SU-DHL-6 (cell line): ENCODE measurements at regions not wholly inside any gene's neighbourhood (a gene's known extent, or its start where the extent isn't known, plus 50 kb on each side); places are given as distances from the start of the nearest gene placed in this dataset.
"Not testable (repeated sequence)": the region's sequence is repeated elsewhere in the genome, so short reads cannot be mapped to it uniquely, and the experiment has no call there.

Source experiments
- H2AFZ ChIP-seq: fragments of 200-600 bp; sonication (generic); 2 replicates; pipeline ENCODE4 v1.6.1; 2014; ENCODE audit warnings: low read depth, mild to moderate bottlenecking, moderate library complexity, mixed read lengths, antibody characterized with exemption, low read length; ENCODE audit not compliant: severe bottlenecking
- H3F3A ChIP-seq: fragments of 200-600 bp; shearing (Covaris generic); 2 replicates; pipeline ENCODE4 v1.6.0; 2016; ENCODE audit warnings: antibody characterized with exemption, mild to moderate bottlenecking; ENCODE audit not compliant: insufficient read depth
- H3K27ac ChIP-seq: fragments of 200-600 bp; sonication (generic); 2 replicates; pipeline ENCODE4 v1.5.1; 2016; ENCODE audit warnings: low read depth, mild to moderate bottlenecking, low read length, moderate library complexity, mixed read lengths
- H3K27me3 ChIP-seq: fragments of 200-600 bp; sonication (generic), shearing (Covaris generic); 2 replicates; pipeline ENCODE4 v1.6.0; 2014; ENCODE audit warnings: mild to moderate bottlenecking, low read length
- H3K36me3 ChIP-seq: fragments of 200-600 bp; sonication (generic); 2 replicates; pipeline ENCODE4 v1.6.1; 2014; ENCODE audit warnings: mild to moderate bottlenecking, low read length, mixed read lengths
- H3K4me2 ChIP-seq: fragments of 300-600, 200-600 bp; shearing (Covaris generic), sonication (generic); 2 replicates; pipeline ENCODE4 v1.6.0; 2014; ENCODE audit warnings: low read length, low read depth, mild to moderate bottlenecking; ENCODE audit not compliant: poor library complexity, severe bottlenecking
- H3K4me3 ChIP-seq: fragments of 200-600 bp; sonication (generic); 2 replicates; pipeline ENCODE4 v1.5.1; 2014; ENCODE audit warnings: antibody characterized with exemption, low read length, mild to moderate bottlenecking, mixed read lengths; ENCODE audit not compliant: insufficient read depth, poor library complexity, severe bottlenecking
- H3K79me2 ChIP-seq: fragments of 200-600 bp; sonication (generic); 2 replicates; pipeline ENCODE4 v1.6.1; 2014; ENCODE audit warnings: mild to moderate bottlenecking, low read length, moderate library complexity; ENCODE audit not compliant: insufficient read depth
- H3K9ac ChIP-seq: fragments of 200-600 bp; sonication (generic); 2 replicates; pipeline ENCODE4 v1.7.0; 2014; ENCODE audit warnings: mild to moderate bottlenecking, low read length
- H3K9me2 ChIP-seq: fragments of 200-600 bp; sonication (generic); replicated peaks from 2 replicates; pipeline ENCODE4 v1.6.1; 2014; ENCODE audit warnings: low read length; ENCODE audit not compliant: insufficient read depth
- H3K9me3 ChIP-seq: fragments of 200-600 bp; sonication (generic); 2 replicates; pipeline ENCODE4 v1.6.1; 2014; ENCODE audit warnings: low read length, mixed read lengths; ENCODE audit not compliant: insufficient read depth
- H4K20me1 ChIP-seq: fragments of 200-600 bp; sonication (generic); 2 replicates; pipeline ENCODE4 v1.6.1; 2014; ENCODE audit warnings: low read depth, mild to moderate bottlenecking, antibody characterized with exemption, low read length, moderate library complexity, mixed read lengths
- EZH2phosphoT487 ChIP-seq: fragments of 200-600 bp; sonication (generic), shearing (Covaris generic); conservative IDR thresholded peaks from 2 replicates; pipeline ENCODE4 v1.6.1; 2018; ENCODE audit warnings: mild to moderate bottlenecking, antibody characterized with exemption, low read length, moderate library complexity, mixed read lengths
- TF ChIP-seq, protein P1 (sequence below): fragments of 200-600 bp; sonication (generic); IDR thresholded peaks from one replicate; pipeline ENCODE4 v1.5.1; 2017; ENCODE audit warnings: antibody characterized with exemption, mild to moderate bottlenecking, low read length, moderate library complexity; ENCODE audit not compliant: insufficient read depth, poor library complexity, severe bottlenecking

DNA sequence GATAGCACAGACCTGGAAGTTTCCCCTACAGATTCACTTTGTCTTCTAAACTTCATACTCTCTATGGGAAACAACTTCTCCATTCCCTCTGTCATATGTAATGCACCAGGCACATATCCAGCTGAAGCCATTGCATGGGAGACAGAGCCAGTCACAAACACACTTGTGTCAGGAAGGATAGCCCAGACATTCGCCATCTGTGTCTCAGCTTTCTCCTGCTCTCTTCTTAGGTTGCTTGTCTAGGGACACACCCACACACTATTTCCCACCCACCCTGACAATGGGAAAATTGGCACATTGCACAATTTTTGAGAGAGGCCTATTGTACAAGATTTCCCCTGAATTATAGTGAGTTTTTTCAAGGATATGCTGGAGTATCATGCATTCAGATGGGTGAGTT is 158.4 kb upstream of the MPDZ start:
- Histone ChIP-seq H3K4me3 (no peak overlapping the region), H3K9me2 (no peaks in the 10 kb centered on the region), H3K4me2 (no peak overlapping the region), H4K20me1 (no peaks in the 10 kb centered on the region), H3K27ac (no peak overlapping the region), H3K9me3 (no peaks in the 10 kb centered on the region), H3K79me2 (no peaks in the 10 kb centered on the region), H3K27me3 (no peaks in the 10 kb centered on the region), H3F3A (no peaks in the 10 kb centered on the region), H2AFZ (no peak overlapping the region), H3K9ac (no peak overlapping the region), H3K36me3 (no peaks in the 10 kb centered on the region)
- TF ChIP-seq, protein P1, sequence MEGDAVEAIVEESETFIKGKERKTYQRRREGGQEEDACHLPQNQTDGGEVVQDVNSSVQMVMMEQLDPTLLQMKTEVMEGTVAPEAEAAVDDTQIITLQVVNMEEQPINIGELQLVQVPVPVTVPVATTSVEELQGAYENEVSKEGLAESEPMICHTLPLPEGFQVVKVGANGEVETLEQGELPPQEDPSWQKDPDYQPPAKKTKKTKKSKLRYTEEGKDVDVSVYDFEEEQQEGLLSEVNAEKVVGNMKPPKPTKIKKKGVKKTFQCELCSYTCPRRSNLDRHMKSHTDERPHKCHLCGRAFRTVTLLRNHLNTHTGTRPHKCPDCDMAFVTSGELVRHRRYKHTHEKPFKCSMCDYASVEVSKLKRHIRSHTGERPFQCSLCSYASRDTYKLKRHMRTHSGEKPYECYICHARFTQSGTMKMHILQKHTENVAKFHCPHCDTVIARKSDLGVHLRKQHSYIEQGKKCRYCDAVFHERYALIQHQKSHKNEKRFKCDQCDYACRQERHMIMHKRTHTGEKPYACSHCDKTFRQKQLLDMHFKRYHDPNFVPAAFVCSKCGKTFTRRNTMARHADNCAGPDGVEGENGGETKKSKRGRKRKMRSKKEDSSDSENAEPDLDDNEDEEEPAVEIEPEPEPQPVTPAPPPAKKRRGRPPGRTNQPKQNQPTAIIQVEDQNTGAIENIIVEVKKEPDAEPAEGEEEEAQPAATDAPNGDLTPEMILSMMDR: no peak
- no peak for TF ChIP-seq EZH2phosphoT487

DNA sequence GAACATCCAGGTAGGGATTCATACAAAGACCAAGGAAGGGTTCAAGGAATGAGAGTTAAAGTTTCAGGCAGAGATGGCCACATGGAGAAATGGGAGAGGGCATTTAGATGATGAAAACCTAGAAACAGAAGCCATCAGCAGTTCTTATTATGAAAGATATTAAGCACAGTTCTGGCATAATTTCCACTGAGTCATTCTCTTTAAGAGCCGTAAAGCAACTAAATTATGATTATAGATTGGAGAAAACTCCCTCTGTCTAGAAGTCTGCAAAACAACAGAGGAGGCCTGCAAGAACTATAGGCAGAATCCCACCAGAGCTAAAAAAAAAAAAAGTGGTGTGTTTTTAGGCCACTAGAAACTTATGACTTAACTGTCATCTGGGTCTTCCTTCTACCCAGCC is 157.1 kb upstream of the MPDZ start:
- no peak for TF ChIP-seq EZH2phosphoT487
- TF ChIP-seq, protein P1: no peak
- Histone ChIP-seq H2AFZ (no peak overlapping the region), H3K4me2 (no peak overlapping the region), H3F3A (no peaks in the 10 kb centered on the region), H3K27me3 (no peaks in the 10 kb centered on the region), H4K20me1 (no peaks in the 10 kb centered on the region), H3K9ac (no peak overlapping the region), H3K4me3 (no peak overlapping the region), H3K27ac (no peak overlapping the region), H3K79me2 (no peaks in the 10 kb centered on the region), H3K9me2 (no peaks in the 10 kb centered on the region), H3K9me3 (no peaks in the 10 kb centered on the region), H3K36me3 (no peaks in the 10 kb centered on the region)

DNA sequence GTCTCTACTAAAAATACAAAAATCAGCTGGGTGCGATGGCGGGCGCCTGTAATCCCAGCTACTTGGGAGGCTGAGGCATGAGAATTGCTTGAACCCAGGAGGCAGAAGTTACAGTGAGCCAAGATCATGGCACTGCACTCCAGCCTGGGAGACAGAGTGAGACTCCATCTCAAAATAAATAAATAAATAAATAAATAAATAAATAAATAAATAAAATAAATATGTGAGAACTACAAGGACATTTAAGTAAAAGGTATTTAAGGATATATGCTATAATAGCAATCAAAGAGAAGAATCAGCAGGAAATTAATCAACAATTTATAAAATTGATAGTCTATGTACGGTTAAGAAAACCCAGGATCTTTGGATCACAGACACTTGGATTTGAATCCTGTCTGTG is 154.0 kb upstream of the MPDZ start:
- H3K79me2 ChIP-seq, H3K4me2 ChIP-seq, H3K27ac ChIP-seq, H3F3A ChIP-seq, H3K9me3 ChIP-seq, H4K20me1 ChIP-seq, H3K36me3 ChIP-seq, H3K27me3 ChIP-seq, H3K4me3 ChIP-seq, H3K9me2 ChIP-seq, H2AFZ ChIP-seq, H3K9ac ChIP-seq: not testable (repeated sequence)

DNA sequence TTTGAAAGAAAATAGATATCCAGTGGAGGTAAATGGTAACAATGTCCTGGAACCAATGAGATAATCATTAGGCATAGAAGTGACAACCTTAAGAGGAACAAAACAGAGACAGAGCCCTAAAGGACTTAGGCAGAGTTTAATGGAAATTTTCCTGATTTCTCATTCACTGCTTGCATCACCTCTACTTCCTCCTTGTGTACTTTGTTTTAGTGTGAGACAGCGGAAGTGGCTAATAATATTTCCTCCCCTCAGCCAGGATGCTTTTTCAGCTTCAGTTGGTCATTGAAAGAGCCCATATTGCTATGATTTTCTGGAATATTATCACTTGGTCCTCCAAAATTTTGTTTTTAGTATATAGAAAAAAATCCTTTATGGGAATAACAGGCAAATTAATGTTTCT is 153.4 kb upstream of the MPDZ start:
- no peaks in the 10 kb centered on the region for H3K9me3 ChIP-seq
- no peak overlapping the region for H3K9ac ChIP-seq
- no peak overlapping the region for H2AFZ ChIP-seq
- H3K27ac ChIP-seq: no peak overlapping the region
- no peaks in the 10 kb centered on the region for H4K20me1 ChIP-seq
- no peaks in the 10 kb centered on the region for H3K27me3 ChIP-seq
- no peaks in the 10 kb centered on the region for H3K36me3 ChIP-seq
- no peak overlapping the region for H3K4me3 ChIP-seq
- H3K4me2 ChIP-seq: no peak overlapping the region
- no peaks in the 10 kb centered on the region for H3K79me2 ChIP-seq
- no peaks in the 10 kb centered on the region for H3K9me2 ChIP-seq
- TF ChIP-seq, protein P1: no peak
- no peak for TF ChIP-seq EZH2phosphoT487
- no peaks in the 10 kb centered on the region for H3F3A ChIP-seq
